Esophagus squamous epithelium (tissue), 5 donors: ENCODE measurements at regions not wholly inside any gene's neighbourhood (a gene's known extent, or its start where the extent isn't known, plus 50 kb on each side); places are given as distances from the start of the nearest gene placed in this dataset.
A peak's percentile ranks its signal among the peaks of the same experiment; 100 is the strongest.

Experiments used
- DNase-seq: peaks from one replicate; lab custom pipeline; 2025; lab: John Stamatoyannopoulos, UW
- H3K27ac ChIP-seq, 4 donors: fragments of 200-600 bp; sonication (generic); one replicate each; pipeline ENCODE4 v1.5.1; 2016 to 2019; ENCODE audit warnings: mild to moderate bottlenecking in 1 of 4
- H3K27me3 ChIP-seq, 4 donors: fragments of 200-600 bp; sonication (generic); 1 replicate in 3 of 4; 2 replicates in 1 of 4; pipeline versions ENCODE4 v1.5.1 to v1.6.0; 2017 to 2021; ENCODE audit warnings: antibody characterized with exemption in 1 of 4
- H3K36me3 ChIP-seq, 3 donors: fragments of 200-600 bp; sonication (generic); one replicate each; pipeline ENCODE4 v1.5.1; 2016 to 2019
- H3K4me1 ChIP-seq, 3 donors: fragments of 200-600 bp; sonication (generic); one replicate each; pipeline ENCODE4 v1.5.1; 2017 to 2019
- H3K4me3 ChIP-seq, 4 donors: fragments of 200-600 bp; sonication (generic); 1 replicate in 3 of 4; 2 replicates in 1 of 4; pipeline ENCODE4 v1.5.1; 2016 to 2019; ENCODE audit warnings: mild to moderate bottlenecking in 2 of 4, moderate library complexity in 1 of 4
- H3K9me3 ChIP-seq, 3 donors: fragments of 200-600 bp; sonication (generic); one replicate each; pipeline ENCODE4 v1.5.1; 2016 to 2019
- POLR2A ChIP-seq, 4 donors: fragments of 450-650 bp; IDR thresholded peaks; one replicate each; pipeline ENCODE4 v1.6.1; 2017; ENCODE audit warnings: antibody characterized with exemption in 4 of 4, mild to moderate bottlenecking in 4 of 4, moderate library complexity in 3 of 4
- WGBS, 2 donors: methylation state at CpG; one replicate each; pipeline ENCODE4 v1.1.5; 2018; 5-methylcytosine and 5-hydroxymethylcytosine counted together
- intact Hi-C: fragments of 100-400 bp; cut with DNase I; formaldehyde crosslinking; loops from one replicate; pipeline ENCODE4 v1.15.0; 2022
- TF ChIP-seq, protein P1 (sequence below), 6 experiments: fragments of 450-650 bp in 4 of 6; fragments of 200-600 bp in 2 of 6; sonication (generic) in 2 of 6; IDR thresholded peaks; one replicate each; pipeline ENCODE4 v1.5.1; 2016 to 2019; ENCODE audit warnings: antibody characterized with exemption in 6 of 6, mild to moderate bottlenecking in 4 of 6, moderate library complexity in 4 of 6
- donor health status: DM: yes; HTN: yes; CAD: no.

DNA sequence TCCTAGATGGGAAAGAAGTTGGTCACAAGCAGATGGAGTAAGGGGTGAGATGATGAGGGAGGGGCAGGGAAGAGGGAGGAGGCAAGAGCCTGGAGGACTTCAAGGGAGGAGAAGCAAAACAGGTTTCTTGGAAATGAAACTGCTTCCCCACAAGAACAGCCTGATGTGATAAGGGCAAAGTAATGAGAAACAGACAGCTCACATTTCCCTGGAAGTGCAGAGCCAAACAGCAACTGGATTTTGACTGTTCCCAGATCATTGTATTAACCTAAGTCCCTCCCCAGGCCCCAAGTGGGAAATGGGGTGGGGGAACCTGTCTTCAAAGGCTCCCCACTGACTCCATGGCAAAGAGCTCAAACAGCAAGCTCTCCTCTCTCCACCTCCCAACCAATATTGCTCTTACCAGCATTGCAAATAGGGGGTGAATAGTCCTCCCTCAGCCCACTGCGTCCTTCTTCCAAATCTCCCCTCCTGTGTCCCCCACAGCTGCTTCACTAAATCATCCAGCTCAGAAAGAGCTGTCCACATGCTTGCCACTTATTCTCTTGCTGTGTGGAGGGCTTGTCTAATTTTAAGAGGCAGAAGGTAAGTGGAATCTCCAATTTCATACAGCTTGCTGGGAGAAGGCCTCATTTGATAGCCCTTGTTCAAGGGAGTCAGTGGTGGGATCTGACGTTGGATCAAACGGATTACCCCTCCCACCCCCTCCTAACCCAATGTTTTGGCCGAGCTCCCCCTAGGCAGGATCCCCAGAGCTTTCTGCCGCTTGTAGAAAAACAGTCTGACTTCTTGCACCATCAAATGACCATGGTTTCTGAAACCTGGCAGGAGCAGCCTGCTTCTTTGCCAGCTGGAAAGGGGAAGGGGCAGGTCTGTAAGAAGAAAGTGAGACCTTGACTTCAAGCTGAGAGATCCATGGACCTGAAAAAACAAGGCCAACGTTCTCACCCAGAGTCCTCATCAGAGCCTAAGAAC lies 56.3 kb upstream of the SMIM36 start:
- Histone ChIP-seq H3K36me3 (no peaks in the 10 kb centered on the region), H3K4me1 (peaks cover 0 to 6% (median 0%) of the 10 kb centered on the region in 3 donors), H3K4me3 (no peak overlapping the region), H3K9me3 (no peaks in the 10 kb centered on the region), H3K27me3 (no peaks in the 10 kb centered on the region), H3K27ac (peak overlapping the region in 2 of 4 donors; percentile 39 to 73)
- DNase-seq: no peak
- TF ChIP-seq, protein P1, sequence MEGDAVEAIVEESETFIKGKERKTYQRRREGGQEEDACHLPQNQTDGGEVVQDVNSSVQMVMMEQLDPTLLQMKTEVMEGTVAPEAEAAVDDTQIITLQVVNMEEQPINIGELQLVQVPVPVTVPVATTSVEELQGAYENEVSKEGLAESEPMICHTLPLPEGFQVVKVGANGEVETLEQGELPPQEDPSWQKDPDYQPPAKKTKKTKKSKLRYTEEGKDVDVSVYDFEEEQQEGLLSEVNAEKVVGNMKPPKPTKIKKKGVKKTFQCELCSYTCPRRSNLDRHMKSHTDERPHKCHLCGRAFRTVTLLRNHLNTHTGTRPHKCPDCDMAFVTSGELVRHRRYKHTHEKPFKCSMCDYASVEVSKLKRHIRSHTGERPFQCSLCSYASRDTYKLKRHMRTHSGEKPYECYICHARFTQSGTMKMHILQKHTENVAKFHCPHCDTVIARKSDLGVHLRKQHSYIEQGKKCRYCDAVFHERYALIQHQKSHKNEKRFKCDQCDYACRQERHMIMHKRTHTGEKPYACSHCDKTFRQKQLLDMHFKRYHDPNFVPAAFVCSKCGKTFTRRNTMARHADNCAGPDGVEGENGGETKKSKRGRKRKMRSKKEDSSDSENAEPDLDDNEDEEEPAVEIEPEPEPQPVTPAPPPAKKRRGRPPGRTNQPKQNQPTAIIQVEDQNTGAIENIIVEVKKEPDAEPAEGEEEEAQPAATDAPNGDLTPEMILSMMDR (IDR thresholded peaks at IDR 0.05): no peak
- TF ChIP-seq POLR2A (IDR thresholded peaks at IDR 0.05): no peak
- 38 to 45% methylated on average over 4 to 5 of the region's 6 CpGs for WGBS, 2 donors
- intact Hi-C loops: no loop called here

DNA sequence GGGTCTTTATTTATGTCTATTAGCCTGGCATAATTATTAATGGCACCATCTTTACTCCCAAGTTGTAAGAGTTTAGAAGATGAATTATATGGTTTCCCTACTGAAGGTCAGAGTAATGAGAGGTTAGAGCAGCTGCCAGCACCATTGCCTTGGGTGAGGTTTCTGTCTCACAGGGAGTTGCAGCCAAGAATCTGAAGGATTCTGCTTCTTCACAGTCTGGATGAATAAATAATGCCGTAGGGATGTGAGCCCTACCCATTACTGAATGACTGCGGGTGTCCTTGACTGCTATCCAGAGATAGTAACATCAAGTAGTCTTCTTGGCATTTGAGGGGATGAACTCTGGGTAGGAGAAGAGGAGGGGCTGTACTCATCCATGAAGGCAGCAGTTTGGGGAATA lies 52.8 kb upstream of the SMIM36 start:
- Histone ChIP-seq H3K27me3 (no peaks in the 10 kb centered on the region), H3K36me3 (no peaks in the 10 kb centered on the region), H3K9me3 (no peaks in the 10 kb centered on the region), H3K4me3 (no peak overlapping the region), H3K27ac (no peak overlapping the region), H3K4me1 (peaks cover 0 to 6% (median 0%) of the 10 kb centered on the region in 3 donors)
- DNase-seq: no peak
- whole genome bisulfite sequencing, 2 donors: 61 to 66% methylated on average over 2 of the region's 2 CpGs
- intact Hi-C loops: no loop called here
- TF ChIP-seq, protein P1 (IDR thresholded peaks at IDR 0.05): no peak
- no peak for TF ChIP-seq POLR2A (IDR thresholded peaks at IDR 0.05)

DNA sequence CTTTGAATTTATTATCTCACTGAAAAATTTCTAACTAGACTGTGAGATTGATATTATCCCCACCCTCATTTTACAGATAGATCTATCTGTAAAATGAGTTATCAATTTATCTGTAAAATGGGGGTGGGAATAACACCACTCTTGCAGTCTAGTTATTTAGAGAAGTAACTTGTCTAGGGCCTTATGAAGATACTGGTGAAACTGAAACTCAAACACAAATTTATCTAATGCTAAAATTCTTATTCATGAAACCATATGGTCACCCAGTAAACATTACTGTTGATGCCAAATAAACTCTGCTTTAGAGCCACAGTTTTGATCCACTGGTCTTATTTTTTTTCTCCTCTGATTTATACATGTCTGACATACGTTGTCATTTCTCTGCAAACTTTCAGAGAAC lies 52.1 kb upstream of the SMIM36 start:
- peaks cover 0 to 6% (median 0%) of the 10 kb centered on the region in 3 donors for H3K4me1 ChIP-seq
- WGBS, 2 donors: 61 to 75% methylated on average over 1 of the region's 1 CpG
- H3K4me3 ChIP-seq: no peak overlapping the region
- no peak for TF ChIP-seq POLR2A (IDR thresholded peaks at IDR 0.05)
- TF ChIP-seq, protein P1 (IDR thresholded peaks at IDR 0.05): no peak
- intact Hi-C loops: no loop called here
- H3K27ac ChIP-seq: no peak overlapping the region
- no peaks in the 10 kb centered on the region for H3K9me3 ChIP-seq
- no peaks in the 10 kb centered on the region for H3K36me3 ChIP-seq
- no peaks in the 10 kb centered on the region for H3K27me3 ChIP-seq
- DNase-seq: no peak

DNA sequence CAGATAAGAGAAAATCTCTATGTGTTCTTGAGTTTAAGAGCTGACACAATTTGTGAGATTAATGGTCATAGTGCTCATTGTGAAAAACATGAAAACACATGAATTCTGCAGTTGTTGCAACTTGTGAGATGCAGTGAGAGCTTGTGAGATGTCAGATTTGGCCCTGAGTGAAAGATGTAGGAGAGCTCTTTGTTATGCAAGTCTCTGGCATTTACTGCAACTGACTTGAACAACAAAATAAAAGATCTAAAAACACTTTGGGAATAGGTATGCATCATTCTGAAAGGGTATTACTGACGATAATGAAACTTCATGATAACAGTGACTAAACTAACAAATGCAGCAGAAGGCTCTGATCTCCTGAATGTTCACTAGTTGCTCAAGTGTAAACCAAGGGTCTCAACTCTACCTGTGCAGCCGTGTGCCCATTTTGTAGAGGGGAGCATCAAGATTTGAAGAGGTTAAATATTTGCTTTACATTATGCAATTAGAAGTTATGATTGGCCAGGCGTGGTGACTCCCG lies 50.8 kb upstream of the SMIM36 start:
- H3K4me1 ChIP-seq: no peaks in the 10 kb centered on the region
- H3K27me3 ChIP-seq: no peaks in the 10 kb centered on the region
- TF ChIP-seq POLR2A (IDR thresholded peaks at IDR 0.05): no peak
- TF ChIP-seq, protein P1 (IDR thresholded peaks at IDR 0.05): no peak
- WGBS, 2 donors: 58 to 81% methylated on average over 3 to 4 of the region's 4 CpGs
- intact Hi-C loops: no loop called here
- H3K9me3 ChIP-seq: no peaks in the 10 kb centered on the region
- H3K4me3 ChIP-seq: no peak overlapping the region
- no peaks in the 10 kb centered on the region for H3K36me3 ChIP-seq
- no peak overlapping the region for H3K27ac ChIP-seq
- no peak for DNase-seq

DNA sequence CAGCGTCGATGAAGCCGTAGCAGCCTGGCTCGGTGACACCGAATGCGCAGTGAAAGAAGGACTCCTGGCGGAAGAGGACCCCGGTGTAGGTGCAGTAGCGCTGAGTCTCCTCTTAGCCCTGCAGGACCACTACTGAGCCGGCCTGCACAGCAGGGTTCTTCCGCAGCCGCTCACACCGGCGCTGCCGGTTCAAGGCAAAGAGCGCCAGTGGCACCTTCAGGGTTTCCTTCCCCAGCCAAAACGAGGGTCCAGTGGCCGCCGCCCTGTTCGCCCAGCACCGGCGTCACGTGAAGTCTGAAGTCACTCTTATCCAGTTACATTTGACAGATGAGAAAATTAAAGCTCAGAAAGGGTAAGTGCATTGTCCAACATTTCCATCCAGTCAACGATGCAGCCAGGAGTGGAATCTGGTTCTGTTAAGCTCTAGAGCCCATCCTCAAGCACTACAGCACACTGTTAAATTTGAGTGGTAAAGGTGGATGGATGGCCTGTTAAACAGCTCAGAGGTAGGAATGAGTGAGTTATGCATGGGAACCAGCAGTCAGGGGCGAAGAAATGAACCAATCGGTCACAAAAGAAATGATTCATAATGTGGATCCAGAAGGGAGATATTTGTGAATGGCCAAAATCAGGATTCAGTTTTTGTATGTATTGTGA lies 50.2 kb upstream of the SMIM36 start:
- Histone ChIP-seq H3K4me1 (no peaks in the 10 kb centered on the region), H3K36me3 (no peaks in the 10 kb centered on the region), H3K27me3 (no peaks in the 10 kb centered on the region), H3K27ac (no peak overlapping the region), H3K4me3 (no peak overlapping the region), H3K9me3 (no peaks in the 10 kb centered on the region)
- no peak for TF ChIP-seq POLR2A (IDR thresholded peaks at IDR 0.05)
- 74 to 90% methylated on average over 11 to 21 of the region's 26 CpGs for WGBS, 2 donors
- intact Hi-C loops: no loop called here
- DNase-seq: no peak
